Activated T-cell treated with anti-CD3 and anti-CD28 coated beads for 48 hours (primary cell): ENCODE measurements at regions not wholly inside any gene's neighbourhood (a gene's known extent, or its start where the extent isn't known, plus 50 kb on each side); places are given as distances from the start of the nearest gene placed in this dataset.
"Not testable (repeated sequence)": the region's sequence is repeated elsewhere in the genome, so short reads cannot be mapped to it uniquely, and the experiment has no call there.

Experiments
- DNase-seq: peaks from one replicate; pipeline ENCODE4 v3.0.0-alpha.2; 2020; ENCODE audit warnings: low read depth

DNA sequence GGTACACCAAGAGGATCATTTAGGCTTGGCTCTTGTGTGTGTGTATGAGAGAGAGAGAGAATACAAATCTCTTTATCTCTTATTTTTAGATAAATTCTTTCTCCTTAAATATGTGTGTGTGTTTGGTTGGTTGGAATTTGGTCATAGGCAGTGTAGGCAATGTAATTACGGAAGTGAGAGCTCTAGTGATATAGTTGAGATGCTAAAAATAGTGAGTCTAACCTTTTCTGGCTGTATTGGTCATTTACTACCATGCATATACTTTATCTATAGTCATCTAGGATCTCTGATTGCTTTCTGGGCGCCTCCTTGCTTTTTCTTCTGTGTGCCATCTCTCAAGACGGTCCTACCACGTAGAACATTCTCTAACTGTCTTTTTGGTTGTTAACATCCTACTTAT is 250.2 kb downstream of the NUF2 start:
- DNase-seq, result no peak

DNA sequence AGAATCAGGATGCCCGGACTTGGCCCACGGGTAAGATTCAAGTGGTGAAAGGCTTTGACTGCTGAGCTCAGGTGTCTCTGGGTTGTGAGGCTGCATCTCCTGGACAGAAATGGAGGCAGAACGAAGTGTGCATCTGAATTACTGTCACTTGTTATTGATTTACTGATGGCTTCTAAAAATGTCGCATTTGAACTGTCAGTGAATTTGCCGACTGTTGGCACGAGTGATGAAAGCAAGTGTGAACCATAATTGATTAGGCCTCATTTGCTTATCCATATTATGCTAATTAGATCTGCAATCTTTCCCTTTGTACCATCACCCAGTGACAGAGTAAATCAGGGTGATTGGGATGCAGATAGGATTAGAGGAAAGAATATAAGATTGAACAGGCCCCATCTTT is 252.4 kb downstream of the NUF2 start:
- DNase-seq, result no peak

DNA sequence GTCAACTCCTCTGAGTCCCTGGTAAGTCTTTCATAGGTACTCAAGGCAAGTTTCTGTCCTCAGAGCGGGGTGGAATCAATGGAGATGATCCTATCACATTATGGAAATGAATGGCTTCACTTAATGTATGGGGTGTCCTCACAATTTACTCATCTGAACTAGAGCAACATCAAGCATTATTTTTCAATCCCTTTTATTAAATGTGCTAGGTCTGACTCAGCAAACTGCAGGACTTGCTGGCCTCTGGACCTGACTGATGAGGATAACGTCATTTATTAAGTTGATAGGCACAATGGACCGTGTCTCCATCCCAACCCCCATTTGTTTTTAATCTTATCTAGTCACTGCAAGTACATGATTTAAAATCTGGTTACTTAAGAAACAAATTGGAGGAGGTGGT is 259.2 kb downstream of the NUF2 start:
- DNase-seq, result no peak

DNA sequence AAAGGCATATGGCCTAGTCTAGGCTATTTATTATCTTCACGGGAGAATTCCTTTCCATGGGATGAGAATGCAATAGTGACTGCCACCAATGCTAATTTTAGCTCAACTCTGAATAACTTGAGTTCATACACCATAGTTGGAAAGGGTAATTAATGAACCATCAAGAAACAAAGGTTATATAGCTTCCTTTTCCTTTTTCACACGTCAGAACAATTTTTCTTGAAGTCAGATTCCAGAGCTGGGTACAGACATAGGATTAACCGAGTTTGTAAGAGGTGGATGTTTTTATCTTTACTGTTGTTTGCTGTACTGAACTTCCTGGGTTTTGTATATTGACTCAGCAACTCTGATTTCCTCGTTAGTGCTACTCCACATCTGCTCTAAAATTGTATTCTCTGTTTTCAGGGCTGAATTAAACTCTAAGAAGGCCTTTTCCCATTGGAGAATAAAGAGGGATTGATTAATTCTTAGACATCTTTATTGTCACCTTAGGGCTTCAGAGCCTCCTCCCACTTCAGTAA is 262.0 kb downstream of the NUF2 start:
- no peak for DNase-seq

- DNase-seq, result no peak
These were observed 264.0 kb downstream of the NUF2 start for GRCh38 chr1:163585796-163586195.

- no peak for DNase-seq
These were observed 267.0 kb downstream of the NUF2 start for GRCh38 chr1:163588796-163589195.

- no peak for DNase-seq
These were observed 268.0 kb downstream of the NUF2 start for GRCh38 chr1:163589735-163590134.

- DNase-seq, result not testable (repeated sequence)
These were observed 269.4 kb downstream of the NUF2 start for GRCh38 chr1:163591131-163591530.

DNA sequence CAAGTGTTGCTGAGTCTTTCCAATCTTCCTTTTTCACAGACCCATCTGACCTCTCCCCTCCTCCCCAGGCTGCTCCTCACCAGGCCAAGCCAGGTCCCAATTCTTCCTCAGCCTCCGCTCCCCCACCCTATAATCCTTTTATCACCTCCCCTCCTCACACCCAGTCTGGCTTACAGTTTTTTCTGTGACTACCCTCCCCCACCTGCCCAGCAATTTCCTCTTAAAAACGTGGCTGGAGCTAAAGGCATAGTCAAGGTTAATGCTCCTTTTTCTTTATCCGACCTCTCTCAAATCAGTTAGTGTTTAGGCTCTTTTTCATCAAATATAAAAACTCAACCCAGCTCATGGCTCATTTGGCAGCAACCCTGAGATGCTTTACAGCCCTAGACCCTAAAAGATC is 270.9 kb downstream of the NUF2 start:
- DNase-seq, result not testable (repeated sequence)

DNA sequence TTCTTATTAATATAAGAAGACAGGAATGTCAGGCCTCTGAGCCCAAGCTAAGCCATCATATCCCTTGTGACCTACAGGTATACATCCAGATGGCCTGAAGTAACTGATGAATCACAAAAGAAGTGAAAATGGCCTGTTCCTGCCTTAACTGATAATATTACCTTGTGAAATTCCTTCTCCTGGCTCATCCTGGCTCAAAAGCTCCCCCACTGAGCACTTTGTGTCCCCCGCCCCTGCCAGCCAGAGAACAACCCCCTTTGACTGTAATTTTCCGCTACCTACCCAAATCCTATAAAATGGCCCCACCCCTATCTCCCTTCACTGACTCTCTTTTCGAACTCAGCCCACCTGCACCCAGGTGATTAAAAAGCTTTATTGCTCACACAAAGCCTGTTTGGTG is 274.4 kb downstream of the NUF2 start:
- DNase-seq, result not testable (repeated sequence)

DNA sequence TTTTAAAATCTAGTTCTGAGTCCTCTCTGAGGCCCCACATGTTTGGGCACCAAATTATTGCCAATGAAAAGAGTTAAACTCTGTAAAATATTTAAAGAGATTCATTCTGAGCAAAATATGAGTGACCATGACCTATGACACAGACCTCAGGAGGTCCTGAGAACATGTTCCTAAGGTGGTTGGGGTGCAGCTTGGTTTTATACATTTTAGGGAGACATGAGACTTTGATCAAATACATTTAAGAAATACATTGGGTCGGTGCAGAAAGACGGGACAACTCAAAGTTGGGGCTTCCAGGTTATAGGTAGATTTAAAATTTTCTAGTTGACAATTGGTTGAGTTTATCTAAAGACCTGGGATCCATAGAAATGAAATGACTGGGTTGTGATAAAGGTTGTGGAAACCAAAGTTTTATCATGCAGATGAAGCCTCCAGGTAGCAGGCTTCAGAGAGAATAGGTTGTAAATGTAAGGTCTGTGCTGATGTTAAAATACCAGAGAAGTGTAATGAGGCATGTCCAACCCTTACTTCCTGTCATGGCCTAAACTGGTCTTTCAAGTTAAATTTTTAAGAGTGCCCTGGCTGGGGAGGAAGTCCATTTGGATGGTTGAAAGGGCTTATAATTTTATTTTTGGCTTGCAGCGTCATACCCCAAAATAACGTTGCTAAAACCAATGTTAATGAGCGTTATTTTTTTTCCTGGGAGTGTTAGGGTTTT is 274.9 kb downstream of the NUF2 start:
- DNase-seq, result no peak

GRCh38 chr1:163604321-163604720 is 282.6 kb downstream of the NUF2 start:
- DNase-seq, result no peak

DNA sequence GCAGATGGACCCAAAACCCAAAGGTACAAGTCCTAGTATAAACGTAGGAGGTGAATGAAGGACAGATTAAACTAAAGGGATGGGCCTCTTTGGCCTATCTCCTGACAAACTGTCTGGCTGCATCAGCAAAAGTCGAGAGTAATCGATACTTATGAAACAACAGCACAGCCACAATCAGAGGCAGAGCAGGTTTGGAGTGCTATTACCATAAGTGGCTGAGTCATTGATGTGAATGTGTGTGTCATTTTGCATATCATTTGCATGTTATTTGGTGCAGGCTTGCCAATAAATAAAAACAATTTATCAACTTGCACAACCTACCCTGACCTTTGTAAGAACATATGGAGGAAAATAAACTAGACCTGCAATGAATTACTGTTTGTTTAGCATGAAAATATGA is 283.1 kb downstream of the NUF2 start:
- no peak for DNase-seq

DNA sequence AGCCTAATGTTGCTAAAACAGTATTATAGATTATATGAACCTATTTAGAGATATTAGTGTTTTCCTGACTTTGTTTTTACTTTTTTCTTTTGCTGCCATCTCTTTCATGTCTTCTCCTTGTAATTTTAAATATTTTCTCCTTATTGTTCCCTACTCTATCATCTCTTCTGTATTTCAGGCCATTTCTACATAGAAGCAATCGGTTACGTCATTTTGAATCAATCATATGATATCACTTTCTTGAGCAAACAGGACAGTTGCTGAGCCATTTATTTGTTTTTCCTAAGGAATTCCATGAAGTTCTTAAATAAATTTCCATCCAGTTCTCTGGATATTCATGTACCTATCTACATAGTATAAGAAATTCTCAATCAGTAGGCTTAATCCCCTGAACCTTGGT is 287.2 kb downstream of the NUF2 start:
- no peak for DNase-seq

DNA sequence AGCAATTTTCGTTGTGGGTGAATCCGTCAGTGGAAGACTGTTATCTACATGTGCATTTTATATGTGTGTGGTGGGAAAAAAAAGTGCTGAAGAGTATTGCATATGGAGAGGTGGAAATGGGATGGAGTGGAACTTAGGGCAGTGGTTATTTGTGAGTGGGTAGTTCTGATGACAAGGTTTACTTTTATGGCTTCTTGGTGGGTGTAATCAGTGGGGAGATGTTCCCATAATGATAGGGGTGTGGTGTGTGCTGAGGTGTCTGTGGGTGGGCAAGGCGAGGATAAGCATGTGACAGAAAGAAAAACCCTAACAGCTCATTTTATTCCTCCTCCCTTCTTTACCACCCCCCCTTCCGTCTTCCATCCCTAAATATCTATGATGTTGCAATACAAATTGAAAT is 288.1 kb downstream of the NUF2 start:
- DNase-seq, result no peak

DNA sequence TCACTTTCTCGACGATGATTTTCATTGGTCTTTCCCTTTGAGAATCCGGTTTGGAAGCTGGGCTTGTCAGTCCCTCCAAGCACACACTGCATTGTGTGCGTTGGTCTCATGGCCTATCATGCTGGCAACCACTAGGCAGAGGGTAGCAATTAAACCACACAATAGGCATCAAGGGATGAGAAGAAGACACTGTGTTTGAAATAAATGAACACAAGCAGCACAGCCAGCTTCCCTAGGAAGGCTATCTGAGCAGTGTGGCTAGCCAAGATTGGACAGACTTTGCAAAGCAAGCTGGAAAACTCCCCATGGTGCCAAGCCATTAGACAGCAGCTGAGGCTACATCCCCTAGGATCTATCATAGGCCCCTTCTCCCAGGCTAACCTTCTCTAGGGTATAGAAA is 288.7 kb downstream of the NUF2 start:
- no peak for DNase-seq

- DNase-seq, result no peak
These were observed 292.6 kb downstream of the NUF2 start for GRCh38 chr1:163614361-163614760.

DNA sequence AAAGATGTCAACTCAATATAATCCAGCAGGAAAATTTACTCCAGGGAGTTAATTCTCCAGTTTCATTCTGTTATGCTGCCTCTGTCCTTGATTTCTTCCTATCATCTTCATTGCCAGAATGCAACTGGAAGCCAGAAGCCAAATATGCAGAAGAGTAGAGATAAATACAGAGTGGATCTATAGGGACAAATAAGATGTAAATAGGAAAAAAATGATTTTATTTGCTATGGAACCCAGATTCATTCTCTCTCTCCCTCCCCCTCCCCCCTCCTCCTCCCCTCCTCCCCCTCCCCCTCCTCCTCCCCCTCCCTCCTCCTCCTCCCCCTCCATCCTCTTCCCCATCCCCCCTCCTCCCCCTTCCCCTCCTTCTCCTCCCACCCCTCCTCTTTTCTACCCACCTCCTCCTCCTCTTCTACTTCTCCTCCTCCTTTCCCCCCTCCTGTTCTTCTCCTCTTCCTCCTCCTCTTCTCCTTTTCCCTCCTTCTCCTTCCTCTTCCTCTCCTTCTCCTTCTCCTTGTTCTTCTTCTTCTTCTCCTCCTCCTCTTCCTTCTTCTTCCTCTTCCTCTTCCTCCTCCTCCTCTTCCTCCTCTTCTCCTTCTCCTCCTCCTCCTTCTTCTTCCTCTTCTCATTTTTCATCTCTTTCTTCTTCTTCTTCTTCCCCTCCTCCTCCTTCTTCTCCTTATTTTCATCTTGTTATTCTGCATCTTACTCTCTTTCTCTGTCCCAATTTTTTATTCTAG is 306.4 kb downstream of the NUF2 start:
- no peak for DNase-seq

- DNase-seq, result no peak
These were observed 310.5 kb downstream of the NUF2 start for GRCh38 chr1:163632269-163632668.

DNA sequence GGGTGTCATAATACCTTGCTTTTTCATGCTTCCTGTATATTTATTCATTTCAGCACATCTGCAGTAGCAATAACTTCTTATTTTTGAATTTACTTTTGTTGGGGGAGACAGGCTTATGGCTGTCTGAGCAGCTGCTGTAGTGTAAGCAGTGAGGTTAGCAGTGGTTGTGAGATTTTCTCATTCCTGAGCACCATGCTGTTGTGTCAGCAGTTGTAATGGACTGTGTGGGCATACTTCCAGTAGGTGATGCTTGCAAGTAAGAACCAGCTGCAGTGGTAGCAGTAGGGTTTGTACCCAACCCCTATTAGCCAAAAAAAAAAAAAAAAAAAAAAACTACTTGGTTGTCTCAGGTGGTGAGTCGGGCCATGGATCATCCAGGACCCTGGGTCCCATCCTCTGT is 311.6 kb downstream of the NUF2 start:
- DNase-seq, result no peak

- DNase-seq, result not testable (repeated sequence)
These were observed 323.9 kb downstream of the NUF2 start for GRCh38 chr1:163645676-163646075.

DNA sequence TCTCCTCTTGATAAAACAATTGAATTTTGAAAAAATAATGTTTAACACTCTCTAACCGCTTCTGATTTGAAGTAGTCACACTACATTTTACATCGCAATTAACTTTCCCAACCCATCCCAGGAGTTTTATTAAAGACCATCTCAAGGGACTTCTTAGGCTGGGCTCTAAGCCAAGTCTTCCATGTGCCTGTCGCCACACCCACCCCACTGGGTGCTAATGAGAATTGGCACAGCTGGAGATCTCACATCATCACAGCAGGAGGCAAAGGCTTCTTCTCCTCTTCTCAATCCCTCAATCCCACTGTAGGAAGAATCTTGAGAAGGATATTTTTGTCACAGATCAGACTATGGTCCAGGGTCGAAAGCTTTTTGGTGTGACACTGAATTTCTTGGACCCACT is 328.9 kb downstream of the NUF2 start:
- no peak for DNase-seq

DNA sequence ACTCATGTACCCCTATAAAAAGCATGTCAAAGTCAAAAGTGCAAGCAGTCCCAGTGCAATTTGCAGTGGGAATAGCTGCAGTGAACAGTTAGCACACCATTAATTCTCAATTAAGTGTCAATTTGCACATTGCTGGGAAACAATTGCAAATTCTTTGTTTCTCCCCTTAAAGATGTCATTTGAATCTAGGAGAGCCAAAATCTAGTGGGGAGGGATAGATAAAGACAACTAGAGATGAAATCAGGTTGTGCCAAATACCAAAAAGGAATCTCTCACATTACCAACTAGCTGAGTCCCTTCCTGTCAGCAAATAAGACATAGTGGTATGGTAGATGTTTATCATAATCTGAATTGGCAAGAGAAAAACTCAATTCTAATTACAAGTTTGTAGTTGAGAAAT is 330.7 kb downstream of the NUF2 start:
- no peak for DNase-seq

DNA sequence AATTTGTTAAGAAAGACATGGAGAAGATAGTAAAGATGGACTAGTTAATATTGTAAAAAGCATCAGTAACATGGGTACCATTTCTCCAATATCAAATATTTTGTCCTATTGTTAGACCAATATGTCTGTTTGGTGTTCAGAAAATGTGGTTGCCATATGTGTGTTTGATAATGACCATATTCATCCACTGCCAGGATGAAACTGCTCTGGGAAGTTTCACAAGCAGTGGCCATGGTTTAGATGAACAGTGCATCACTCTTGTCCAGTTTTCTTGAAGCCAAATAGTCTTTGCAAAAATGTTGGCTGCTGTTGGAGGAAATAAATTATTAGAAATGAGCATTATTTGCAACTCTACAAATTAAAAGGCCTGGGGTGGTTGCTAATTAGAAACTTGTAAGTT is 333.8 kb downstream of the NUF2 start:
- no peak for DNase-seq
